Left hindlimb (tissue), 1 donor: ENCODE measurements at regions not wholly inside any gene's neighbourhood (a gene's known extent, or its start where the extent isn't known, plus 50 kb on each side); places are given as distances from the start of the nearest gene placed in this dataset.

Experiments used
- DNase-seq: peaks from one replicate; pipeline ENCODE4 v3.0.0-alpha.2; 2018

DNA sequence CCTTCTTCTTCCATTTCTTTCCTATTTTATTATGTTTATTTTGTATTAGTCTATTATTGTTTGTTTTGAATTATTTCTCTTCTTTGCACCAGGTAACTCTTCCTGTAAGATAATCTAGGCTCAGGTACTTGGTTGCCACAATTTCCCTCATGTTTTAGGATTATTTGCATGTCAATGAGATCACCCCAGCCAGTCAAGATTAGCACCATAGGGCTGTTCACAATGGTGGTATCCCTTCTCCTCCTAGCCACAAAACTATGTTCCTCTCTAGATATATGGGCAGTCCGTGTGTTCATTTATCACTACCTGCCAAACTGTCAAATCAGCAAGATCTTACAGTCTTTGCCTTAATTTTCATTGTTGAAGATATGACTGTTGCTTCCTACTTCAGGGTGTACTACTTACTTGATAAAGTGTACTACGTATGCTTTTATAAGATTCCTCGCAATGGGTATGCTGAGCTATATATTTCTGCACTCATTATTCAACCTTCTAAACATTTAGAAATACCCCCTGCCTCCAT is 1536.2 kb downstream of the PLA2G4A start:
- no peak for DNase-seq

DNA sequence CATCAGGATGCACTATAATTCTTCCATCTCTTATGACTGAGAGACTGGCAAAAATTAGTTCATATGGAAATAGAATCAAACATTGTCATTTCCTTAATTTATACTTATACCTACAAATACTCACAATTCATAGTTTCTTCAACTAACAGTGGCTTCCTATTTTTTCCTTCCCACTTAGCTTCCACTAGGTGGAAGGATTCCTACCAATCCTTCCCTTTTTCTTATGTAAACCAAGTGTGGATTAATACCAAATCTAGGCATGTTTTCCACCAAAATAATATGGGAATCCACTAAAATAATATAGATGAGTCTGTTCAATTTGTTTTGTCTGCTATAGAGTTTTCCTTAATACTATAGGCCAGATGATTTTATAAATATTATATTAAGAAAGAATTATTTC is 1537.1 kb downstream of the PLA2G4A start:
- no peak for DNase-seq

- no peak for DNase-seq
Measured at GRCh38 chr1:188367661-188368060, 1538.9 kb downstream of the PLA2G4A start.

DNA sequence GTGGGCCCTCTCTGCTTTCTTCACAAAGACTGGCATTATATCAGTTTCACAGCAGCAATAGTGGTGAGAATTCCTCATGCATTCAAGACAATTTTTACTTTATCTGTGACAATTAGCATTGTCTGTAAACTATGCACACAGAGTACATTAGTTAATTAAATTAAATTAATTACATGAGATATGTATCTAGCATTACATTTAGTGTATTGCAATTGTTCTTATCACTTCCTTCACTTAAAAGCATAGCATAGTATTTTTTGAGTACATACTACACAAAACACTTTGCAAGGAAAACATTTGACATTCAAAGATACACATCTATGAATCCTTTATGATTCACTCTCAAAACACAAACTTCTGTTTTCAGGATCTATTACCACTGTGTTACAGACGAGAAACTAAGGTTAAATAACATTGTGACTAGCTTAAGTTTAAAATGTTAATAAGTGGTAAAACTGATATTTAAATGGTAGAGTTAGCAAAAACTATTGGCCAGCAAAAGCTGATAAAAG is 1542.6 kb downstream of the PLA2G4A start:
- DNase-seq, result no peak

DNA sequence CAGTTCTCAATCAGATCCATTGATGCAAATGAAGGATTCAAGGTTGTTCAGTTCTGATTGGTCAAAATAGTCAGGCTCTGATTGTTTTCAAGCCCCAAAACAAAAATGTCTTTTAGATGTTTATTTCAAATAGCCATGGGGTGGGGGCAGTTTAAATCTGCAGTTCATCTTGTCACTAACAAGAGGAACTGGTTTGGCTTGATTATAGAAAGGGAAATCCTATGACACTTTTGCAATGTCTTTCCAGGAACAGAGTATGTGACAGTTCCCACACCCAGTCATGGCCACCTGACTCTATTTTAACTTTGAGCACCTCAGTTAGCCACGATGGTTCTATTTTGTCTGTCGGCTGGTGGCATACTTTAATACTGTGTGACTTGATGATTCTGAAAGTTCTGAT is 1544.1 kb downstream of the PLA2G4A start:
- no peak for DNase-seq

GRCh38 chr1:188382851-188383250 is 1554.1 kb downstream of the PLA2G4A start:
- no peak for DNase-seq

GRCh38 chr1:188386161-188386560 is 1557.4 kb downstream of the PLA2G4A start:
- DNase-seq, result no peak

DNA sequence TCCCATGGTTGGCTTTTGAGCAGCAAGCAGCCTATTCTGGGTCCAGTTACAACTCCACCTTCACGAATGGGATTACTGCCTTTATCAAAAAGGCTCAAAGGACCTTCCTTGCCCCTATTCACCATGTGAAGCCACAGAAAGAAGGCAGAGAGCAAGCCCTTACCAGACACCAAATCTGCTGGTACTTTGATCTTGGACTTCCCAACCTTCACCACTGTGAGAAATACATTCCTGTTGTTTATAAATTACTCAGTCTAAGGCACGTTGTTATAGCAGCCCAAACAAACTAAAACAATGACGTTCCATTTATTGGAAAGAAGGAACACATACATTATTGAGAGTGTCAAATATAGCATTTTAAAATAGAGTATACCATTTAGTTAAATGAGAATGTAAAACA is 1557.9 kb downstream of the PLA2G4A start:
- no peak for DNase-seq

GRCh38 chr1:188394677-188395076 is 1565.9 kb downstream of the PLA2G4A start:
- DNase-seq, result no peak

DNA sequence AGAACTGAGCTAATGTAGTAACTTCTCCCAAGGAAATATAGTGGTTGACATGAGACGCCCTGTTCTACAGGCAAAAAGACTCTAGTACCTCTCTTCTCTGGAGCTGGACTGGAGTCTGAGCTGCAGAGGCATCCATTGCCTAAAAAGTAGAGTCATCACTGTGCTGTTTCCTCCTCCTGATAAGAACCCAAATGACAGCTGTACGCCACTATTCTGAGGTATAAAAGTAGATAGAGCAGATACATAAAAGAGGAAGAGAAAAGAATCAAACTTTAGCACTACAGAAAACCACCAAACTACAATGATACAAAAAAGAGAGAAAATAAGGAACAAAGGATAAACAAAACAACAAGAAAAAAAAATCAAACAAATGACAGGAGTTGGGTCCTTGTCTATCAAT is 1568.8 kb downstream of the PLA2G4A start:
- DNase-seq, result no peak

DNA sequence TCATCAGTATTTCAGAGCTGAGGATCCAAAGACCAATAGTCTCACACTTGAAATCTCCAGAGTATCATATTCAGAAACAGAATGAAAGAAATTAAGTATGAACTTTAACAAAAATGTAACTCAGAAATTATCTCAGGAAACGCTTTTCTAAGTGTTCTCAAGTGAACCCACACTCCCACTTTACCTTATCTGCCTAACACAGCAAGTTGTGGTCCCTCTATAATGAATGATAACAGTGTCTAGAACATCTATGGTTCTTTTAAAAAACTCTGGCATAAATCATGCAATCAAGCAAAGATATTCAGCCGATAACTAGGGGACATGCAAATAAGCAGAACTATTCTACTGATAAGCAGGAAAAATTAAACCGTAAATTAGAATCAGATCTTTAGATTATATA is 1574.2 kb downstream of the PLA2G4A start:
- DNase-seq, result no peak

DNA sequence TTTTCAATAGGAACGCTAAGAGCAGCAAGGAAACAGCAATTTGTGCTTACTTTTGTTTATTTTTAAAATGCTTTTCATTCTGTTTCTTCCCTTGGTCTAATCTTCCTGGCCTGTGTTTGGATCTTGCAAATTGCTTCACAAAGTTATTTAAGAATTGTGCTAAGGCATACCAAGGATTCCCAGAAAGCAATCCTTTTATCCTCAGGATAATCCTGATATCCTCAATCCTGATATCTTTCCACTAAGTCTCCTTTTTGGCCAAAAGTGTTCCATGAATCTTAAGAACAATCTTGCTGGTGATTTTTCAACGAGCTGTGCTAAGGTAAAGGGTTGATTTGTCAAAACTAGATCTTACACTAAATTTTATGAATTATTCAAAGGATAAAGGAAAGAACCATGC is 1577.9 kb downstream of the PLA2G4A start:
- no peak for DNase-seq

DNA sequence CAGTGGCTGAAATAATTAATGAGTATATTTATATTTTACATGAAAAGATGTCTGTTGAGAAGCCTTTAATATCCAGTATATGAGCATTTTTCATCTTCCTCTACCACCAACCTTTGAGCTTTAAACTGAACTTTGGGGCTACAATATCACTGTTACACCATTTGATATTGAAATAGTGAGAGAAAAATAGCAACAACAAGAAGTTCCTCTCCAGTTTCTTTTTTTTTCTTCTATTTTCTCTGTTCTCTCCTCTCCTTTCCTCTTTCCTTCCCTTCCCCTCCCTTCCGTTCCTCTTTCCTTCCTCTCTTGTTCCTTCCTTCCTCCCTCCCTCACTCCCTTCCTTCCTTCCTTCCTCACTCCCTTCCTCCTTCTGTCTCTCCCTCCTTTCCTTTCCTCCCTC is 1591.4 kb downstream of the PLA2G4A start:
- no peak for DNase-seq

GRCh38 chr1:188423073-188423472 is 1594.3 kb downstream of the PLA2G4A start:
- no peak for DNase-seq

- DNase-seq, result no peak
Measured at GRCh38 chr1:188424176-188424575, 1595.4 kb downstream of the PLA2G4A start.

DNA sequence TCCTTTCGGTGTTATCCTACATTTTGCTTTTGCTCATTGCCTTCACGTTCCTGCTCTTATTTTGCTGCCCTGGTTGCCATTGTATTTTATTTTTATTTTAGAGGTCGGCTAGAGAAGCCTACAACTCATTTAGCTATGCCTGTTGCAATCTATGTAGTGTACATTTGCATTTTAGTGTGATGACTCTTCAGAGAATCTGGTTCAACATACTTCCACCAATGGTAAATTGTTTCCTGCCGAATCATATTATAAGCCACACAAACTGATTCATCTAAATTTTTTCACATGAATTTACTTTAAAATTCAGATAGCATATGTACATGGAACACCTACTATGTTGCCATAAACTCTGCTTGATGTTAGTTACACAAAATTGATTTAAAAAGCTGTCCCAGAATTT is 1596.9 kb downstream of the PLA2G4A start:
- DNase-seq, result no peak

- DNase-seq, result no peak
Measured at GRCh38 chr1:188426561-188426960, 1597.8 kb downstream of the PLA2G4A start.

- no peak for DNase-seq
Measured at GRCh38 chr1:188427642-188428041, 1598.9 kb downstream of the PLA2G4A start.

DNA sequence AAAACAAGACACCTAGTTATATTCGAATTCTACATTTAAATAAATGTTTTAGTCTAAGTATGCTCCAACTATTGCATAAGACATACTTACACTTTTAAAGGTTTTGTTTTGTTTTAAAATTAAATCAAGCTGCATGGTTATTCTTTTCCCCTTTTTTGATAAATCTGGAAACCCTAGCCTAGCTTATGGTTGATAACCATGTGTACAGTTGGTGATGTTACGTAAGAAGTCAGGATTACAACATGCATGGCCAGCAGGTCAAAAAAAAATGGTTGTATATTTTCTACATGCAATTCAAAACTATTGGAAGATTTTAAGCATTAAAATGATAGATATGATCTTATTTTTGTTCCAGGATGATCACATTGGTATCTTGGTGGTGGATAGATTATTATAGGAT is 1600.6 kb downstream of the PLA2G4A start:
- no peak for DNase-seq

DNA sequence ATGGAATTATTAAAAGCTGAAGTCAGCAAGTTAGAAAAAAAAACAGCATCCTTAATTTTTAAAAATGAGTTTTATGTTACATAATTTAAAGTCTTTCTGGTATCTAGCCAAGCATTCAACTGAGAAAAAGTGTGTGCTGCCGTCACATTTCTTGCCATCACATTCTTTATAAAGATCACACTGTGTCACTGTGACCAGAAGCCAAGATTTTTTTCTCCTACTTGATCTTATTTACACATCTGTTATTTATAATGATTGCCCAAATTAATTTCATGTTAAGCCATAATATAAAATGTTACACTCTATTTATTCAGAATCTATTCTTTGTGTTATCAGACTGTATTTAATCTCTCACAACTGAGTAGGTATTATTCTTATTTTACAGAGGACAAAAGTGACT is 1603.7 kb downstream of the PLA2G4A start:
- no peak for DNase-seq

GRCh38 chr1:188433425-188433824 is 1604.7 kb downstream of the PLA2G4A start:
- DNase-seq, result no peak

DNA sequence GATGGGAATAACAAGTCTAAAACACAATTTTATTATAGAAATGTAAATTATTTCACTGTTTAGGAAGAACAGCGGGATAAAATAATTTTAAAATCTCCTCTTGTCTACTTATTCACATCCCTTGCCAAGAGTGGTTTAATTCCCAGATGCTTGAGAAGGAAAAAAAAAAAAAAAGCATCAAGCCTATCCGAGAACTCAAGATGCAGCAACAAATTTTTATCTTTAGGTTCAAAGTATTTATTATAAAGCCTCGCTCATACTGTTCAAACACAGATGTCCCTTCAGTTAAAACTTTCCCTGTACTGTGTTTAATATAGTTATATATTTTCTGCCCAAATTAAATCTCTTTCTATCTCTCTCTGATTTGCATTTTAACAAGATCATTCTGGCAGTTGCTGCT is 1615.8 kb downstream of the PLA2G4A start:
- DNase-seq, result no peak

DNA sequence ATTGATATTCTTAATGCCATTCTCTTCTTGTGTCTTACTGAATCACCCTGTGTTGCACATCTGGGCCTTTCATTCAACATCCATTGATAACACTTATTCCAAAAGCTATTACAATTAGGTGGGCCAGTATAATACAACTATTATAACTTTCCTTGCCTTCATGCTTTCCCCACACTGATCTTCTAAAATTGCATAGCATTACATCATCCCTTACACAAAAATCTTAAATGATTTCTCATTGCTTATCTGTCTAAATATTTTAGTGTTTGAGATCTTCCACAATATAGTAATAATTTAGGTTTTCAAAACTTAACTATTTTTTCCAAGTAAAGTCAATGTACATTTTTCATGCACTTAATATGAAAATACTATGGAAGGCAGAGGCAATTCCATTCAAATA is 1634.1 kb downstream of the PLA2G4A start:
- no peak for DNase-seq

DNA sequence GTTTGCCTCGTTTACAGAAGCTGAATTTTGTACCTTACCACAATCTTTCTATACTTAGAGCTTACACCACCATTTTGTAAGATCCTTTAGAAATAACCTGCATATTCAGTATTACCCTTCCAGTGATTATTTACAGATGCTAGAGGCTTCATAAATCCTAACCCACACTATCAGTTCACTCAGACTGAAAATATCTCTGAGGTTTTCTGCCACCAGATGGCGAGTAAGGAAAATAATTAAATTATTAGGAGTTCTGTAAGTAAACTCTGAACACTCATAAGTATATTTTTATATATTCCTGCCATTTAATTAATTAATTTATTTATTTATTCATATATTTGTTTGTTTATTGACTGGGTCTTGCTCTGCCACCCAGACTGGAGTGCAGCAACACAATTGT is 1635.2 kb downstream of the PLA2G4A start:
- DNase-seq, result no peak

GRCh38 chr1:188466539-188466938 is 1637.8 kb downstream of the PLA2G4A start:
- DNase-seq, result no peak

- DNase-seq, result no peak
Measured at GRCh38 chr1:188476606-188477005, 1647.9 kb downstream of the PLA2G4A start.
